ENCODE measurements at regions not wholly inside any gene's neighbourhood (a gene's known extent, or its start where the extent isn't known, plus 50 kb on each side); places are given as distances from the start of the nearest gene placed in this dataset.

DNA sequence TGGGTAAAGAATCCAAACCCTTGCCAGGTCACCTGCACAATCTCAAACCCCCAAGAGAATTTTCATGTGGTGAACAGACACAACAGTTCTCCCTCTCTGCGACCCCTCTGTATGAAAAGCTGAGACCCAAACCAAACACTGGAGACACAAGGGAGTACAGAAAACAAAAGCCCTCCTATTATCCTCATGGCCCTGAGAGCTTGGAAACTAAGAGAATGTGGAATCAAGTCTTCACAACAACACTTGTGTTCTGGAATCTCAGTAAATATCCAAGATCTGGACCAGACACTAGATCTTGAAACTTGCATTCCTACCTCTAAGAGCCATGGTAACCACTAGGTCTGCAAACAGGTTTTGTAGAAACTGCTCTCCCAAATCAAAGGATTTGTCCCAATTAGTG, 50.1 kb upstream of the CCDC150 start:
- TF ChIP-seq CTCF (IDR thresholded peaks at IDR 0.05), result no peak
- TF ChIP-seq POLR2A (IDR thresholded peaks at IDR 0.05), result no peak

Data from lower leg skin (tissue), 3 donors.